ENCODE measurements at regions not wholly inside any gene's neighbourhood (a gene's known extent, or its start where the extent isn't known, plus 50 kb on each side); places are given as distances from the start of the nearest gene placed in this dataset.

GRCh38 chr6:170131351-170131750 lies 159.5 kb downstream of the DLL1 start:
- DNase-seq (ENCODE audit: low spot score): no peak
- no CpG with 5 or more reads among the region's 11 CpGs for WGBS, 2 donors (ENCODE audit: extremely low coverage in 2 of 2, insufficient read length in 2 of 2, insufficient replicate concordance in 1 of 2)
- peak overlapping the region; percentile 83 for H2BK15ac ChIP-seq (ENCODE audit: low read length)

GRCh38 chr6:170130771-170131241 lies 160.1 kb downstream of the DLL1 start:
- H3K9me3 ChIP-seq (replicated peaks in 1 of 2; ENCODE audit: control insufficient read depth in 2 of 2, insufficient read depth in 1 of 2, low read depth in 1 of 2, low read length in 2 of 2): peaks cover 0 to 5% of the 10 kb centered on the region in 2 donors
- H4K91ac ChIP-seq (ENCODE audit: low read depth, low read length, poor library complexity): peak overlapping the region; percentile 34
- H2AK5ac ChIP-seq (ENCODE audit: low read depth, low read length): peak overlapping the region; percentile 97
- no peak for DNase-seq (ENCODE audit: low spot score)
- H3K4me1 ChIP-seq (ENCODE audit: control insufficient read depth in 2 of 2, insufficient read depth in 1 of 2, low read depth in 1 of 2, low read length in 2 of 2): peaks cover 0 to 12% of the 10 kb centered on the region in 2 donors
- H3K27me3 ChIP-seq (ENCODE audit: control insufficient read depth in 3 of 3, insufficient read depth in 3 of 3, low read depth in 1 of 3, low read length in 3 of 3): peaks cover 0 to 18% (median 0%) of the 10 kb centered on the region in 3 experiments
- H2BK5ac ChIP-seq (ENCODE audit: low read length): peak overlapping the region; percentile 75
- no peak overlapping the region for H4K8ac ChIP-seq (ENCODE audit: low read depth, low read length)
- no peak overlapping the region for H3K27ac ChIP-seq (replicated peaks; ENCODE audit: low read length)
- no peak overlapping the region for H2AFZ ChIP-seq (ENCODE audit: low read length)
- H3K23ac ChIP-seq (ENCODE audit: low read depth, low read length, poor library complexity): no peak overlapping the region
- no peak overlapping the region for H3K9ac ChIP-seq (ENCODE audit: low read depth, low read length, poor library complexity)
- peak overlapping the region; percentile 85 for H3K18ac ChIP-seq (ENCODE audit: low read length)
- no peak overlapping the region for H3K4ac ChIP-seq (ENCODE audit: low read length)
- peak overlapping the region; percentile 58 for H2BK120ac ChIP-seq (ENCODE audit: low read depth, low read length)
- H2BK15ac ChIP-seq (ENCODE audit: low read length): peak overlapping the region; percentile 83
- peak overlapping the region; percentile 86 for H2BK12ac ChIP-seq (ENCODE audit: low read length)
- no CpG with 5 or more reads among the region's 9 CpGs for WGBS, 2 donors (ENCODE audit: extremely low coverage in 2 of 2, insufficient read length in 2 of 2, insufficient replicate concordance in 1 of 2)
- no peak overlapping the region for H3K14ac ChIP-seq (ENCODE audit: low read length)
- no peaks in the 10 kb centered on the region for H3K79me1 ChIP-seq (ENCODE audit: low read depth, low read length)
- H3K4me3 ChIP-seq (ENCODE audit: low read length in 2 of 2): no peak overlapping the region
- no peaks in the 10 kb centered on the region for H3K36me3 ChIP-seq (replicated peaks in 1 of 2; ENCODE audit: control insufficient read depth in 2 of 2, insufficient read depth in 2 of 2, low read length in 2 of 2)
- no peak overlapping the region for H3K4me2 ChIP-seq (ENCODE audit: insufficient read depth, low read length, poor library complexity, severe bottlenecking)

More at GRCh38 chr6:170131351-170131750, 159.5 kb downstream of the DLL1 start:
- Histone ChIP-seq H2AFZ (ENCODE audit: low read length) (no peak overlapping the region), H4K8ac (ENCODE audit: low read depth, low read length) (no peak overlapping the region), H3K36me3 (replicated peaks in 1 of 2; ENCODE audit: control insufficient read depth in 2 of 2, insufficient read depth in 2 of 2, low read length in 2 of 2) (no peaks in the 10 kb centered on the region), H3K9me3 (replicated peaks in 1 of 2; ENCODE audit: control insufficient read depth in 2 of 2, insufficient read depth in 1 of 2, low read depth in 1 of 2, low read length in 2 of 2) (peaks cover 0 to 7% of the 10 kb centered on the region in 2 donors), H3K4me2 (ENCODE audit: insufficient read depth, low read length, poor library complexity, severe bottlenecking) (no peak overlapping the region), H3K27ac (replicated peaks; ENCODE audit: low read length) (no peak overlapping the region), H3K4ac (ENCODE audit: low read length) (no peak overlapping the region), H3K27me3 (ENCODE audit: control insufficient read depth in 3 of 3, insufficient read depth in 3 of 3, low read depth in 1 of 3, low read length in 3 of 3) (peaks cover 0 to 13% (median 0%) of the 10 kb centered on the region in 3 experiments), H3K4me3 (ENCODE audit: low read length in 2 of 2) (no peak overlapping the region), H3K9ac (ENCODE audit: low read depth, low read length, poor library complexity) (no peak overlapping the region), H2AK5ac (ENCODE audit: low read depth, low read length) (peak overlapping the region; percentile 81), H2BK5ac (ENCODE audit: low read length) (peak overlapping the region; percentile 75), H3K4me1 (ENCODE audit: control insufficient read depth in 2 of 2, insufficient read depth in 1 of 2, low read depth in 1 of 2, low read length in 2 of 2) (peaks cover 0 to 12% of the 10 kb centered on the region in 2 donors), H3K18ac (ENCODE audit: low read length) (peak overlapping the region; percentile 79), H3K23ac (ENCODE audit: low read depth, low read length, poor library complexity) (no peak overlapping the region), H3K14ac (ENCODE audit: low read length) (no peak overlapping the region), H2BK12ac (ENCODE audit: low read length) (peak overlapping the region; percentile 79), H2BK120ac (ENCODE audit: low read depth, low read length) (peak overlapping the region; percentile 58), H3K79me1 (ENCODE audit: low read depth, low read length) (no peaks in the 10 kb centered on the region), H4K91ac (ENCODE audit: low read depth, low read length, poor library complexity) (no peak overlapping the region)

- no CpG with 5 or more reads among the region's 15 CpGs for WGBS, 2 donors (ENCODE audit: extremely low coverage in 2 of 2, insufficient read length in 2 of 2, insufficient replicate concordance in 1 of 2)
- Histone ChIP-seq H3K79me1 (ENCODE audit: low read depth, low read length) (no peaks in the 10 kb centered on the region), H4K91ac (ENCODE audit: low read depth, low read length, poor library complexity) (peak overlapping the region; percentile 41), H2BK5ac (ENCODE audit: low read length) (peak overlapping the region; percentile 75), H3K14ac (ENCODE audit: low read length) (peak overlapping the region; percentile 72), H2BK15ac (ENCODE audit: low read length) (peak overlapping the region; percentile 88), H3K4me2 (ENCODE audit: insufficient read depth, low read length, poor library complexity, severe bottlenecking) (no peak overlapping the region), H2BK120ac (ENCODE audit: low read depth, low read length) (no peak overlapping the region), H3K9ac (ENCODE audit: low read depth, low read length, poor library complexity) (no peak overlapping the region), H3K4ac (ENCODE audit: low read length) (peak overlapping the region; percentile 59), H2AFZ (ENCODE audit: low read length) (no peak overlapping the region), H3K4me3 (ENCODE audit: low read length in 2 of 2) (no peak overlapping the region), H2AK5ac (ENCODE audit: low read depth, low read length) (peak overlapping the region; percentile 97), H3K36me3 (replicated peaks in 1 of 2; ENCODE audit: control insufficient read depth in 2 of 2, insufficient read depth in 2 of 2, low read length in 2 of 2) (no peaks in the 10 kb centered on the region), H3K18ac (ENCODE audit: low read length) (peak overlapping the region; percentile 85), H3K23ac (ENCODE audit: low read depth, low read length, poor library complexity) (no peak overlapping the region), H4K8ac (ENCODE audit: low read depth, low read length) (peak overlapping the region; percentile 72), H2BK12ac (ENCODE audit: low read length) (peak overlapping the region; percentile 75), H3K27me3 (ENCODE audit: control insufficient read depth in 3 of 3, insufficient read depth in 3 of 3, low read depth in 1 of 3, low read length in 3 of 3) (peaks cover 0 to 20% (median 0%) of the 10 kb centered on the region in 3 experiments), H3K4me1 (ENCODE audit: control insufficient read depth in 2 of 2, insufficient read depth in 1 of 2, low read depth in 1 of 2, low read length in 2 of 2) (peaks cover 0 to 12% of the 10 kb centered on the region in 2 donors), H3K27ac (replicated peaks; ENCODE audit: low read length) (no peak overlapping the region), H3K9me3 (replicated peaks in 1 of 2; ENCODE audit: control insufficient read depth in 2 of 2, insufficient read depth in 1 of 2, low read depth in 1 of 2, low read length in 2 of 2) (peaks cover 0 to 3% of the 10 kb centered on the region in 2 donors)
- DNase-seq (ENCODE audit: low spot score): no peak
These were observed 160.7 kb downstream of the DLL1 start for GRCh38 chr6:170130201-170130621.

- peak overlapping the region; percentile 54 for H3K9ac ChIP-seq (ENCODE audit: low read depth, low read length, poor library complexity)
- peak overlapping the region; percentile 97 for H2AK5ac ChIP-seq (ENCODE audit: low read depth, low read length)
- H4K91ac ChIP-seq (ENCODE audit: low read depth, low read length, poor library complexity): peak overlapping the region; percentile 41
- H3K4ac ChIP-seq (ENCODE audit: low read length): peak overlapping the region; percentile 59
- WGBS, 2 donors (ENCODE audit: extremely low coverage in 2 of 2, insufficient read length in 2 of 2, insufficient replicate concordance in 1 of 2): no CpG with 5 or more reads among the region's 14 CpGs
- no peak overlapping the region for H2BK5ac ChIP-seq (ENCODE audit: low read length)
- peaks cover 0 to 3% of the 10 kb centered on the region in 2 donors for H3K9me3 ChIP-seq (replicated peaks in 1 of 2; ENCODE audit: control insufficient read depth in 2 of 2, insufficient read depth in 1 of 2, low read depth in 1 of 2, low read length in 2 of 2)
- no peak overlapping the region for H3K23ac ChIP-seq (ENCODE audit: low read depth, low read length, poor library complexity)
- H2AFZ ChIP-seq (ENCODE audit: low read length): no peak overlapping the region
- peak overlapping the region; percentile 78 for H3K18ac ChIP-seq (ENCODE audit: low read length)
- H2BK120ac ChIP-seq (ENCODE audit: low read depth, low read length): peak overlapping the region; percentile 68
- peaks cover 0 to 12% of the 10 kb centered on the region in 2 donors for H3K4me1 ChIP-seq (ENCODE audit: control insufficient read depth in 2 of 2, insufficient read depth in 1 of 2, low read depth in 1 of 2, low read length in 2 of 2)
- peak overlapping the region; percentile 72 for H3K14ac ChIP-seq (ENCODE audit: low read length)
- H3K27ac ChIP-seq (replicated peaks; ENCODE audit: low read length): no peak overlapping the region
- H3K4me2 ChIP-seq (ENCODE audit: insufficient read depth, low read length, poor library complexity, severe bottlenecking): no peak overlapping the region
- no peak overlapping the region for H4K8ac ChIP-seq (ENCODE audit: low read depth, low read length)
- H3K4me3 ChIP-seq (ENCODE audit: low read length in 2 of 2): no peak overlapping the region
- no peak for DNase-seq (ENCODE audit: low spot score)
- peak overlapping the region; percentile 46 for H2BK12ac ChIP-seq (ENCODE audit: low read length)
- no peaks in the 10 kb centered on the region for H3K36me3 ChIP-seq (replicated peaks in 1 of 2; ENCODE audit: control insufficient read depth in 2 of 2, insufficient read depth in 2 of 2, low read length in 2 of 2)
- H3K27me3 ChIP-seq (ENCODE audit: control insufficient read depth in 3 of 3, insufficient read depth in 3 of 3, low read depth in 1 of 3, low read length in 3 of 3): peaks cover 0 to 20% (median 0%) of the 10 kb centered on the region in 3 experiments
- no peaks in the 10 kb centered on the region for H3K79me1 ChIP-seq (ENCODE audit: low read depth, low read length)
- peak overlapping the region; percentile 90 for H2BK15ac ChIP-seq (ENCODE audit: low read length)
These were observed 161.1 kb downstream of the DLL1 start for GRCh38 chr6:170129691-170130171.
